WTC11 (cell line): ENCODE measurements at regions not wholly inside any gene's neighbourhood (a gene's known extent, or its start where the extent isn't known, plus 50 kb on each side); places are given as distances from the start of the nearest gene placed in this dataset.

Experiments
- ATAC-seq: fragments of 200-7000 bp; cut with Tn5 transposase; 2 replicates; pipeline ENCODE4 v1.10.0; 2021; ENCODE audit warnings: mild to moderate bottlenecking, moderate library complexity
- CTCF ChIA-PET: fragments of 300-600 bp; sonication (Branson Sonifier 250); formaldehyde crosslinking; loops from one replicate; lab custom pipeline; 2021; ENCODE audit warnings: antibody characterized with exemption; lab: Charles Lee
- POLR2A ChIA-PET: fragments of 350-600 bp; sonication (Branson Sonifier 250); formaldehyde crosslinking; loops from one replicate; lab custom pipeline; 2021; ENCODE audit warnings: antibody characterized with exemption; lab: Charles Lee
- DNase-seq: peaks from one replicate; pipeline ENCODE4 v3.0.0; 2021; ENCODE audit warnings: low spot score
- H3K27ac Mint-ChIP-seq: 2 replicates; pipeline ENCODE4 v1.8.0; 2021; ENCODE audit warnings: mixed read lengths
- H3K27me3 Mint-ChIP-seq: 2 replicates; pipeline ENCODE4 v1.8.0; 2021; ENCODE audit warnings: low read depth, mild to moderate bottlenecking, moderate library complexity, mixed read lengths
- H3K36me3 Mint-ChIP-seq: 2 replicates; pipeline ENCODE4 v1.8.0; 2021; ENCODE audit warnings: mixed read lengths
- H3K4me1 Mint-ChIP-seq: 2 replicates; pipeline ENCODE4 v1.8.0; 2022; ENCODE audit warnings: mixed read lengths
- H3K4me3 Mint-ChIP-seq: 2 replicates; pipeline ENCODE4 v1.8.0; 2021; ENCODE audit warnings: mild to moderate bottlenecking, moderate library complexity, mixed read lengths
- H3K9me3 Mint-ChIP-seq: 2 replicates; pipeline ENCODE4 v1.8.0; 2021; ENCODE audit warnings: mixed read lengths
- ELF4 ChIP-seq: sonication (generic); formaldehyde crosslinking; IDR thresholded peaks from 2 replicates; pipeline ENCODE4 v1.8.1; 2022; ENCODE audit warnings: low read depth, mild to moderate bottlenecking, moderate library complexity, missing genetic modification reagents
- ESRRA ChIP-seq: sonication (generic); formaldehyde crosslinking; IDR thresholded peaks from 2 replicates; pipeline ENCODE4 v1.8.1; 2022; ENCODE audit warnings: mild to moderate bottlenecking, missing genetic modification reagents, borderline replicate concordance
- FOXP1 ChIP-seq: sonication (generic); formaldehyde crosslinking; IDR thresholded peaks from 2 replicates; pipeline ENCODE4 v1.8.0; 2022; ENCODE audit warnings: missing genetic modification reagents, mild to moderate bottlenecking, moderate library complexity, borderline replicate concordance
- JUN ChIP-seq: sonication (generic); formaldehyde crosslinking; IDR thresholded peaks from 2 replicates; pipeline ENCODE4 v1.8.0; 2023; ENCODE audit warnings: mild to moderate bottlenecking, missing genetic modification reagents
- RORB ChIP-seq: fragments of 250-450 bp; sonication (Bioruptor Pico); IDR thresholded peaks from 2 replicates; pipeline ENCODE4 v1.9.0; 2021; ENCODE audit warnings: mild to moderate bottlenecking
- SMAD3 ChIP-seq: sonication (generic); formaldehyde crosslinking; IDR thresholded peaks from 2 replicates; pipeline ENCODE4 v1.8.0; 2022; ENCODE audit warnings: missing genetic modification reagents, mild to moderate bottlenecking, borderline replicate concordance
- SP1 ChIP-seq: sonication (generic); formaldehyde crosslinking; conservative IDR thresholded peaks from 2 replicates; pipeline ENCODE4 v1.8.1; 2022; ENCODE audit warnings: missing genetic modification reagents
- ZNF138 ChIP-seq: sonication (generic); formaldehyde crosslinking; conservative IDR thresholded peaks from 2 replicates; pipeline ENCODE4 v1.8.1; 2022; ENCODE audit warnings: mild to moderate bottlenecking, moderate library complexity, missing genetic modification reagents
- ZNF423 ChIP-seq: fragments of 250-450 bp; sonication (Bioruptor Pico); IDR thresholded peaks from 2 replicates; pipeline ENCODE4 v2.1.2; 2022; ENCODE audit warnings: mild to moderate bottlenecking, moderate library complexity
- TF ChIP-seq, protein P1 (sequence below): sonication (generic); formaldehyde crosslinking; IDR thresholded peaks from 2 replicates; pipeline ENCODE4 v1.8.1; 2022; ENCODE audit warnings: low read depth, missing genetic modification reagents, borderline replicate concordance
- TF ChIP-seq, protein P2 (sequence below): fragments of 250-450 bp; sonication (Bioruptor Pico); IDR thresholded peaks from 2 replicates; pipeline ENCODE4 v2.1.2; 2022; ENCODE audit warnings: mild to moderate bottlenecking, moderate library complexity
- TF ChIP-seq, protein P3 (sequence below): sonication (generic); formaldehyde crosslinking; IDR thresholded peaks from 2 replicates; pipeline ENCODE4 v1.8.1; 2023; ENCODE audit warnings: mild to moderate bottlenecking, missing genetic modification reagents
- TF ChIP-seq, protein P4 (sequence below): fragments of 250-450 bp; sonication (Bioruptor Pico); IDR thresholded peaks from 2 replicates; pipeline ENCODE4 v1.9.0; 2021; ENCODE audit warnings: mild to moderate bottlenecking, borderline replicate concordance
- TF ChIP-seq, protein P5 (sequence below): sonication (generic); formaldehyde crosslinking; IDR thresholded peaks from 2 replicates; pipeline ENCODE4 v1.8.0; 2022; ENCODE audit warnings: mild to moderate bottlenecking, missing genetic modification reagents
- TF ChIP-seq, protein P6 (sequence below): sonication (generic); formaldehyde crosslinking; IDR thresholded peaks from 2 replicates; pipeline ENCODE4 v1.8.0; 2023; ENCODE audit warnings: mild to moderate bottlenecking, missing genetic modification reagents
- TF ChIP-seq, protein P7 (sequence below): sonication (generic); formaldehyde crosslinking; conservative IDR thresholded peaks from 2 replicates; pipeline ENCODE4 v1.8.1; 2022; ENCODE audit warnings: mild to moderate bottlenecking, missing genetic modification reagents

DNA sequence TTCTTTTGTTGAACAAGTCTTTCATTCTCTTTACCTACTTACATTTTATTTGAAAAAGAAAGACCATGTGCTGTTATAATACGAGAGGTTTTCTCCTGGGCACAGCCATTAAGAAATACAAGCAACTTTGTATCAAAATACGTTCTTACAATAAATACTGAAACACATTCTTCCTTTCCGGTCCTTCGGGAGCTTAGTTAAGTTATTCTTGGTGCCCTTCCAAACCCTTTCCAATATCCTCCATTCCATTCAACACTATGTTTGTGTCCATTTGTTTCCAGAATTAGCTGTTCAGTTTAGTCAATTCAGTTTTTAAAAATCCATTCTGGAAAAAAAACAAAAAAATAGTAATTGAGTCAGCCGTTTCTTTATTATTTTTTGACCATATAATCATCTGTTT is 746.8 kb upstream of the SLC10A2 start:
- Mint-ChIP-seq H3K9me3 (peaks cover 32% of the 10 kb centered on the region), H3K27me3 (no peaks in the 10 kb centered on the region), H3K4me1 (no peaks in the 10 kb centered on the region)
- ATAC-seq, result no peak
- POLR2A ChIA-PET, result no interaction called here
- TF ChIP-seq, protein P1, sequence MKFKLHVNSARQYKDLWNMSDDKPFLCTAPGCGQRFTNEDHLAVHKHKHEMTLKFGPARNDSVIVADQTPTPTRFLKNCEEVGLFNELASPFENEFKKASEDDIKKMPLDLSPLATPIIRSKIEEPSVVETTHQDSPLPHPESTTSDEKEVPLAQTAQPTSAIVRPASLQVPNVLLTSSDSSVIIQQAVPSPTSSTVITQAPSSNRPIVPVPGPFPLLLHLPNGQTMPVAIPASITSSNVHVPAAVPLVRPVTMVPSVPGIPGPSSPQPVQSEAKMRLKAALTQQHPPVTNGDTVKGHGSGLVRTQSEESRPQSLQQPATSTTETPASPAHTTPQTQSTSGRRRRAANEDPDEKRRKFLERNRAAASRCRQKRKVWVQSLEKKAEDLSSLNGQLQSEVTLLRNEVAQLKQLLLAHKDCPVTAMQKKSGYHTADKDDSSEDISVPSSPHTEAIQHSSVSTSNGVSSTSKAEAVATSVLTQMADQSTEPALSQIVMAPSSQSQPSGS, result no peak
- TF ChIP-seq FOXP1 (CRISPR knock-in tag) (no peak), ZNF138 (CRISPR knock-in tag) (no peak), ELF4 (CRISPR knock-in tag) (no peak), SMAD3 (CRISPR knock-in tag) (no peak), ESRRA (no peak), SP1 (no peak), JUN (CRISPR knock-in tag) (no peak), ZNF423 (CRISPR knock-in tag) (no peak), RORB (CRISPR knock-in tag) (no peak)
- TF ChIP-seq, protein P2, sequence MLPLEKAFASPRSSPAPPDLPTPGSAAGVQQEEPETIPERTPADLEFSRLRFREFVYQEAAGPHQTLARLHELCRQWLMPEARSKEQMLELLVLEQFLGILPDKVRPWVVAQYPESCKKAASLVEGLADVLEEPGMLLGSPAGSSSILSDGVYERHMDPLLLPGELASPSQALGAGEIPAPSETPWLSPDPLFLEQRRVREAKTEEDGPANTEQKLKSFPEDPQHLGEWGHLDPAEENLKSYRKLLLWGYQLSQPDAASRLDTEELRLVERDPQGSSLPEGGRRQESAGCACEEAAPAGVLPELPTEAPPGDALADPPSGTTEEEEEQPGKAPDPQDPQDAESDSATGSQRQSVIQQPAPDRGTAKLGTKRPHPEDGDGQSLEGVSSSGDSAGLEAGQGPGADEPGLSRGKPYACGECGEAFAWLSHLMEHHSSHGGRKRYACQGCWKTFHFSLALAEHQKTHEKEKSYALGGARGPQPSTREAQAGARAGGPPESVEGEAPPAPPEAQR, result no peak
- TF ChIP-seq, protein P3, sequence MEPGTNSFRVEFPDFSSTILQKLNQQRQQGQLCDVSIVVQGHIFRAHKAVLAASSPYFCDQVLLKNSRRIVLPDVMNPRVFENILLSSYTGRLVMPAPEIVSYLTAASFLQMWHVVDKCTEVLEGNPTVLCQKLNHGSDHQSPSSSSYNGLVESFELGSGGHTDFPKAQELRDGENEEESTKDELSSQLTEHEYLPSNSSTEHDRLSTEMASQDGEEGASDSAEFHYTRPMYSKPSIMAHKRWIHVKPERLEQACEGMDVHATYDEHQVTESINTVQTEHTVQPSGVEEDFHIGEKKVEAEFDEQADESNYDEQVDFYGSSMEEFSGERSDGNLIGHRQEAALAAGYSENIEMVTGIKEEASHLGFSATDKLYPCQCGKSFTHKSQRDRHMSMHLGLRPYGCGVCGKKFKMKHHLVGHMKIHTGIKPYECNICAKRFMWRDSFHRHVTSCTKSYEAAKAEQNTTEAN (CRISPR knock-in tag), result no peak
- TF ChIP-seq, protein P4, sequence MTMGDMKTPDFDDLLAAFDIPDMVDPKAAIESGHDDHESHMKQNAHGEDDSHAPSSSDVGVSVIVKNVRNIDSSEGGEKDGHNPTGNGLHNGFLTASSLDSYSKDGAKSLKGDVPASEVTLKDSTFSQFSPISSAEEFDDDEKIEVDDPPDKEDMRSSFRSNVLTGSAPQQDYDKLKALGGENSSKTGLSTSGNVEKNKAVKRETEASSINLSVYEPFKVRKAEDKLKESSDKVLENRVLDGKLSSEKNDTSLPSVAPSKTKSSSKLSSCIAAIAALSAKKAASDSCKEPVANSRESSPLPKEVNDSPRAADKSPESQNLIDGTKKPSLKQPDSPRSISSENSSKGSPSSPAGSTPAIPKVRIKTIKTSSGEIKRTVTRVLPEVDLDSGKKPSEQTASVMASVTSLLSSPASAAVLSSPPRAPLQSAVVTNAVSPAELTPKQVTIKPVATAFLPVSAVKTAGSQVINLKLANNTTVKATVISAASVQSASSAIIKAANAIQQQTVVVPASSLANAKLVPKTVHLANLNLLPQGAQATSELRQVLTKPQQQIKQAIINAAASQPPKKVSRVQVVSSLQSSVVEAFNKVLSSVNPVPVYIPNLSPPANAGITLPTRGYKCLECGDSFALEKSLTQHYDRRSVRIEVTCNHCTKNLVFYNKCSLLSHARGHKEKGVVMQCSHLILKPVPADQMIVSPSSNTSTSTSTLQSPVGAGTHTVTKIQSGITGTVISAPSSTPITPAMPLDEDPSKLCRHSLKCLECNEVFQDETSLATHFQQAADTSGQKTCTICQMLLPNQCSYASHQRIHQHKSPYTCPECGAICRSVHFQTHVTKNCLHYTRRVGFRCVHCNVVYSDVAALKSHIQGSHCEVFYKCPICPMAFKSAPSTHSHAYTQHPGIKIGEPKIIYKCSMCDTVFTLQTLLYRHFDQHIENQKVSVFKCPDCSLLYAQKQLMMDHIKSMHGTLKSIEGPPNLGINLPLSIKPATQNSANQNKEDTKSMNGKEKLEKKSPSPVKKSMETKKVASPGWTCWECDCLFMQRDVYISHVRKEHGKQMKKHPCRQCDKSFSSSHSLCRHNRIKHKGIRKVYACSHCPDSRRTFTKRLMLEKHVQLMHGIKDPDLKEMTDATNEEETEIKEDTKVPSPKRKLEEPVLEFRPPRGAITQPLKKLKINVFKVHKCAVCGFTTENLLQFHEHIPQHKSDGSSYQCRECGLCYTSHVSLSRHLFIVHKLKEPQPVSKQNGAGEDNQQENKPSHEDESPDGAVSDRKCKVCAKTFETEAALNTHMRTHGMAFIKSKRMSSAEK (CRISPR knock-in tag), result no peak
- TF ChIP-seq, protein P5, sequence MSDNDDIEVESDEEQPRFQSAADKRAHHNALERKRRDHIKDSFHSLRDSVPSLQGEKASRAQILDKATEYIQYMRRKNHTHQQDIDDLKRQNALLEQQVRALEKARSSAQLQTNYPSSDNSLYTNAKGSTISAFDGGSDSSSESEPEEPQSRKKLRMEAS (CRISPR knock-in tag), result no peak
- TF ChIP-seq, protein P6, sequence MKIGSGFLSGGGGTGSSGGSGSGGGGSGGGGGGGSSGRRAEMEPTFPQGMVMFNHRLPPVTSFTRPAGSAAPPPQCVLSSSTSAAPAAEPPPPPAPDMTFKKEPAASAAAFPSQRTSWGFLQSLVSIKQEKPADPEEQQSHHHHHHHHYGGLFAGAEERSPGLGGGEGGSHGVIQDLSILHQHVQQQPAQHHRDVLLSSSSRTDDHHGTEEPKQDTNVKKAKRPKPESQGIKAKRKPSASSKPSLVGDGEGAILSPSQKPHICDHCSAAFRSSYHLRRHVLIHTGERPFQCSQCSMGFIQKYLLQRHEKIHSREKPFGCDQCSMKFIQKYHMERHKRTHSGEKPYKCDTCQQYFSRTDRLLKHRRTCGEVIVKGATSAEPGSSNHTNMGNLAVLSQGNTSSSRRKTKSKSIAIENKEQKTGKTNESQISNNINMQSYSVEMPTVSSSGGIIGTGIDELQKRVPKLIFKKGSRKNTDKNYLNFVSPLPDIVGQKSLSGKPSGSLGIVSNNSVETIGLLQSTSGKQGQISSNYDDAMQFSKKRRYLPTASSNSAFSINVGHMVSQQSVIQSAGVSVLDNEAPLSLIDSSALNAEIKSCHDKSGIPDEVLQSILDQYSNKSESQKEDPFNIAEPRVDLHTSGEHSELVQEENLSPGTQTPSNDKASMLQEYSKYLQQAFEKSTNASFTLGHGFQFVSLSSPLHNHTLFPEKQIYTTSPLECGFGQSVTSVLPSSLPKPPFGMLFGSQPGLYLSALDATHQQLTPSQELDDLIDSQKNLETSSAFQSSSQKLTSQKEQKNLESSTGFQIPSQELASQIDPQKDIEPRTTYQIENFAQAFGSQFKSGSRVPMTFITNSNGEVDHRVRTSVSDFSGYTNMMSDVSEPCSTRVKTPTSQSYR (CRISPR knock-in tag), result no peak
- TF ChIP-seq, protein P7, sequence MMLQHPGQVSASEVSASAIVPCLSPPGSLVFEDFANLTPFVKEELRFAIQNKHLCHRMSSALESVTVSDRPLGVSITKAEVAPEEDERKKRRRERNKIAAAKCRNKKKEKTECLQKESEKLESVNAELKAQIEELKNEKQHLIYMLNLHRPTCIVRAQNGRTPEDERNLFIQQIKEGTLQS (CRISPR knock-in tag), result no peak
- TF ChIP-seq, all 79 proteins: peak for 0
- H3K27ac Mint-ChIP-seq, result no peak overlapping the region
- no peak for DNase-seq
- no peak overlapping the region for H3K4me3 Mint-ChIP-seq
- H3K36me3 Mint-ChIP-seq, result peaks cover 17% of the 10 kb centered on the region
- CTCF ChIA-PET, result no interaction called here
